HEK293 (cell line): ENCODE measurements at regions not wholly inside any gene's neighbourhood (a gene's known extent, or its start where the extent isn't known, plus 50 kb on each side); places are given as distances from the start of the nearest gene placed in this dataset.

Source experiments
- KLF1 ChIP-seq: fragments of 450-650 bp; formaldehyde crosslinking; IDR thresholded peaks from 2 replicates; pipeline ENCODE4 v1.5.1; 2016; ENCODE audit warnings: missing biosample characterization, missing genetic modification characterization
- ZFP37 ChIP-seq: fragments of 450-650 bp; formaldehyde crosslinking; IDR thresholded peaks from 2 replicates; pipeline ENCODE4 v1.5.1; 2016; ENCODE audit warnings: missing biosample characterization, missing genetic modification characterization
- ZNF274 ChIP-seq, 2 experiments: fragments of 200-500 bp in 1 of 2; fragments of 450-650 bp in 1 of 2; sonication (Bioruptor generic) in 1 of 2; formaldehyde crosslinking in 1 of 2; IDR thresholded peaks; 2 replicates each; pipeline versions ENCODE4 v1.5.1 to v1.6.1; 2014 to 2016; ENCODE audit warnings: borderline replicate concordance in 1 of 2, inconsistent platforms in 1 of 2, low read length in 1 of 2, missing biosample characterization in 1 of 2, missing genetic modification characterization in 1 of 2
- ZNF580 ChIP-seq: fragments of 450-650 bp; formaldehyde crosslinking; IDR thresholded peaks from 2 replicates; pipeline ENCODE4 v1.5.1; 2016; ENCODE audit warnings: missing biosample characterization, missing genetic modification characterization

DNA sequence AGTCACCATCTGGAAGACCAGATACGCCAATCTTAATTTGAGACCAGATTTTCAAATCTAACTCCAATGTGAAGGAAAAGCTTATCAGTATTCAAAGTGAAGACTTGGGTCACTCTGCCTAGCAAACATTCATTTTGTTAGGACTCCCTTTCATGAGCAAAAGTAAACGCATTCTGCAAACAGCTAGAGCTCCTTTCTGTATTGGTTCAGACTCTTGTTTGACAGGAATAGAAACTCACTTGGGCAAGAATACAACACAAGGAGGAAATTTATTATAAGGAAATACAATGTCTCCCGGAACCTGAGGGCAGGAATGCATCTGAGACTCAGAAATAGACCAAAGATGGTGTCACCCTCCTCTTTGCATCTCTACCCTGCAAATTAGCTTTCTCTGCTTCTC, 558.6 kb downstream of the TAFA4 start:
- no peak for TF ChIP-seq ZNF580 (tag by site-specific recombination)
- TF ChIP-seq ZNF274 (IDR thresholded peaks at IDR 0.05; ENCODE audit: low read length) = no peak
- TF ChIP-seq ZNF274 (tag by site-specific recombination; IDR thresholded peaks at IDR 0.05; ENCODE audit: borderline replicate concordance) = no peak
- TF ChIP-seq KLF1 (tag by site-specific recombination) = no peak
- no peak for TF ChIP-seq ZFP37 (tag by site-specific recombination)
